ENCODE measurements at regions not wholly inside any gene's neighbourhood (a gene's known extent, or its start where the extent isn't known, plus 50 kb on each side); places are given as distances from the start of the nearest gene placed in this dataset.

GRCh38 chr17:79187186-79187585 lies 112.6 kb downstream of the ENGASE start:
- TF ChIP-seq GATA3 (IDR thresholded peaks at IDR 0.05; ENCODE audit: low read depth, low read length) = no peak
- no peak for TF ChIP-seq GATA2 (IDR thresholded peaks at IDR 0.05; ENCODE audit: low read depth, low read length)

Data from SH-SY5Y (cell line).